Non-pigmented ciliary epithelial cell (primary cell): ENCODE measurements at regions not wholly inside any gene's neighbourhood (a gene's known extent, or its start where the extent isn't known, plus 50 kb on each side); places are given as distances from the start of the nearest gene placed in this dataset.

Experiments
- DNase-seq: peaks from one replicate; pipeline ENCODE4 v3.0.0-alpha.2; 2010; ENCODE audit warnings: low read depth

- DNase-seq: no peak
Observed at GRCh38 chr19:30704771-30705330, 332.7 kb downstream of the ZNF536 start.

- no peak for DNase-seq
Observed at GRCh38 chr19:30703645-30704044, 331.5 kb downstream of the ZNF536 start.

GRCh38 chr19:30701178-30701577 is 329.0 kb downstream of the ZNF536 start:
- DNase-seq: no peak

GRCh38 chr19:30699871-30700280 is 327.7 kb downstream of the ZNF536 start:
- DNase-seq: no peak

GRCh38 chr19:30696514-30696913 is 324.3 kb downstream of the ZNF536 start:
- no peak for DNase-seq

GRCh38 chr19:30695171-30695875 is 323.1 kb downstream of the ZNF536 start:
- DNase-seq: no peak

- no peak for DNase-seq
Observed at GRCh38 chr19:30694156-30694755, 322.1 kb downstream of the ZNF536 start.

GRCh38 chr19:30692879-30693503 is 320.8 kb downstream of the ZNF536 start:
- no peak for DNase-seq

GRCh38 chr19:30692181-30692811 is 320.1 kb downstream of the ZNF536 start:
- no peak for DNase-seq

- DNase-seq: no peak
Observed at GRCh38 chr19:30691819-30692166, 319.6 kb downstream of the ZNF536 start.

- no peak for DNase-seq
Observed at GRCh38 chr19:30690935-30691818, 319.0 kb downstream of the ZNF536 start.

GRCh38 chr19:30690525-30690924 is 318.3 kb downstream of the ZNF536 start:
- DNase-seq: no peak

GRCh38 chr19:30689474-30689873 is 317.3 kb downstream of the ZNF536 start:
- DNase-seq: no peak

- no peak for DNase-seq
Observed at GRCh38 chr19:30688696-30689095, 316.5 kb downstream of the ZNF536 start.

- no peak for DNase-seq
Observed at GRCh38 chr19:30686826-30687566, 314.8 kb downstream of the ZNF536 start.

- no peak for DNase-seq
Observed at GRCh38 chr19:30686176-30686820, 314.1 kb downstream of the ZNF536 start.

- DNase-seq: no peak
Observed at GRCh38 chr19:30685426-30686000, 313.3 kb downstream of the ZNF536 start.

- DNase-seq: no peak
Observed at GRCh38 chr19:30684613-30685012, 312.4 kb downstream of the ZNF536 start.

- peak; percentile 54 for DNase-seq
Observed at GRCh38 chr19:30682999-30683536, 310.9 kb downstream of the ZNF536 start.
